OCI-LY1 (cell line): ENCODE measurements at regions not wholly inside any gene's neighbourhood (a gene's known extent, or its start where the extent isn't known, plus 50 kb on each side); places are given as distances from the start of the nearest gene placed in this dataset.
A peak's percentile ranks its signal among the peaks of the same experiment; 100 is the strongest.

Experiments
- H2AFZ ChIP-seq: fragments of 200-600 bp; sonication (generic), shearing (Covaris generic); 2 replicates; pipeline ENCODE4 v1.6.0; 2014; ENCODE audit warnings: antibody characterized with exemption, mild to moderate bottlenecking, low read length
- H3F3A ChIP-seq: fragments of 200-600 bp; sonication (generic), shearing (Covaris generic); 2 replicates; pipeline ENCODE4 v1.6.0; 2014; ENCODE audit warnings: mild to moderate bottlenecking, antibody characterized with exemption, low read length, moderate library complexity; ENCODE audit not compliant: insufficient read depth
- H3K27ac ChIP-seq: fragments of 200-600 bp; sonication (generic); 2 replicates; pipeline ENCODE4 v1.5.1; 2014; ENCODE audit warnings: low read length, mixed run types, mild to moderate bottlenecking, low read depth; ENCODE audit not compliant: poor library complexity, severe bottlenecking
- H3K27me3 ChIP-seq: fragments of 200-600 bp; sonication (generic); 2 replicates; pipeline ENCODE4 v1.6.0; 2014; ENCODE audit warnings: antibody characterized with exemption, mild to moderate bottlenecking, low read length, moderate library complexity; ENCODE audit not compliant: insufficient read depth
- H3K36me3 ChIP-seq: fragments of 200-600 bp; sonication (generic); 2 replicates; pipeline ENCODE4 v1.6.1; 2014; ENCODE audit warnings: mild to moderate bottlenecking, antibody characterized with exemption, low read length, moderate library complexity, mixed read lengths; ENCODE audit not compliant: insufficient read depth
- H3K4me1 ChIP-seq: fragments of 200-600 bp; sonication (generic); 2 replicates; pipeline ENCODE4 v1.5.1; 2014; ENCODE audit warnings: mild to moderate bottlenecking, low read length, moderate library complexity; ENCODE audit not compliant: insufficient read depth, severe bottlenecking
- H3K4me2 ChIP-seq: fragments of 200-600 bp; sonication (generic), shearing (Covaris generic); 2 replicates; pipeline ENCODE4 v1.6.1; 2014; ENCODE audit warnings: low read length
- H3K4me3 ChIP-seq: fragments of 200-600 bp; sonication (generic); 2 replicates; pipeline ENCODE4 v1.5.1; 2014; ENCODE audit warnings: low read length, low read depth, mild to moderate bottlenecking, mixed read lengths; ENCODE audit not compliant: poor library complexity, severe bottlenecking
- H3K79me2 ChIP-seq: fragments of 200-600 bp; shearing (Covaris generic); 2 replicates; pipeline ENCODE4 v1.6.1; 2016; ENCODE audit warnings: mixed run types, low read length, mixed read lengths; ENCODE audit not compliant: insufficient read depth
- H3K9ac ChIP-seq: fragments of 200-600 bp; sonication (generic), shearing (Covaris generic); 2 replicates; pipeline ENCODE4 v1.6.1; 2014; ENCODE audit warnings: mild to moderate bottlenecking, low read length, mixed read lengths
- H3K9me2 ChIP-seq: fragments of 200-600 bp; sonication (generic), shearing (Covaris generic); 2 replicates; pipeline ENCODE4 v1.6.1; 2014; ENCODE audit warnings: low read depth, mild to moderate bottlenecking, low read length, mixed read lengths
- H3K9me3 ChIP-seq: fragments of 200-600 bp; shearing (Covaris generic); 2 replicates; pipeline ENCODE4 v1.6.1; 2014; ENCODE audit warnings: low read length, mixed read lengths
- H4K20me1 ChIP-seq: fragments of 200-600 bp; sonication (generic), shearing (Covaris generic); 2 replicates; pipeline ENCODE4 v1.6.0; 2016; ENCODE audit warnings: mild to moderate bottlenecking, low read length; ENCODE audit not compliant: insufficient read depth
- EZH2 ChIP-seq: fragments of 200-600 bp; sonication (generic), shearing (Covaris generic); IDR thresholded peaks from 2 replicates; pipeline ENCODE4 v1.8.0; 2017; ENCODE audit warnings: borderline replicate concordance, mixed run types, mild to moderate bottlenecking, antibody characterized with exemption, low read length, moderate library complexity, mixed read lengths
- TF ChIP-seq, protein P1 (sequence below): fragments of 200-600 bp; sonication (generic), shearing (Covaris generic); IDR thresholded peaks from 2 replicates; pipeline ENCODE4 v1.5.1; 2017; ENCODE audit warnings: mild to moderate bottlenecking, antibody characterized with exemption, low read length, moderate library complexity, mixed read lengths

DNA sequence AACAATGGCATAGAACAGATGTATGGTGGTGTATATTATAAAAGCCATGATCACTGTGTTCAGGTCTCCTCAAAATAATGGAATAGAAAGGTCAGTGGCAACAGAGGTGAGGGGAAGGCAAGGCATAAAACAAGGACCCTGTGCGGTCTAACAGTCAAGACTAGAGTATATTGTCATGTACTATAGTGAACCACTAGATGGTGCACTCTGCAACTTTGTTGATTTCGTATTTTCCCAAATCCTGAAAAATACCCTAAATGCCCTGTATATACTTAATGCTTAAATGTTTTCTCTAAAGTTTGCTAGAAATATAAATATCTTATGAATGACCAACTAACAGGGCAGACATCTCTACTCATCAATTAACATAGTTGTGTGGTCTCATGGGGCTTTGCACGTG, 453.0 kb downstream of the PCDH11X start:
- Histone ChIP-seq H3K4me2 (no peak overlapping the region), H3F3A (no peaks in the 10 kb centered on the region), H3K79me2 (no peaks in the 10 kb centered on the region), H3K36me3 (no peaks in the 10 kb centered on the region), H3K9ac (no peak overlapping the region), H3K9me2 (no peaks in the 10 kb centered on the region), H3K4me1 (peaks cover 25% of the 10 kb centered on the region), H4K20me1 (no peaks in the 10 kb centered on the region), H2AFZ (no peak overlapping the region), H3K4me3 (no peak overlapping the region), H3K9me3 (no peaks in the 10 kb centered on the region), H3K27me3 (no peaks in the 10 kb centered on the region), H3K27ac (no peak overlapping the region)
- no peak for TF ChIP-seq EZH2
- TF ChIP-seq, protein P1, sequence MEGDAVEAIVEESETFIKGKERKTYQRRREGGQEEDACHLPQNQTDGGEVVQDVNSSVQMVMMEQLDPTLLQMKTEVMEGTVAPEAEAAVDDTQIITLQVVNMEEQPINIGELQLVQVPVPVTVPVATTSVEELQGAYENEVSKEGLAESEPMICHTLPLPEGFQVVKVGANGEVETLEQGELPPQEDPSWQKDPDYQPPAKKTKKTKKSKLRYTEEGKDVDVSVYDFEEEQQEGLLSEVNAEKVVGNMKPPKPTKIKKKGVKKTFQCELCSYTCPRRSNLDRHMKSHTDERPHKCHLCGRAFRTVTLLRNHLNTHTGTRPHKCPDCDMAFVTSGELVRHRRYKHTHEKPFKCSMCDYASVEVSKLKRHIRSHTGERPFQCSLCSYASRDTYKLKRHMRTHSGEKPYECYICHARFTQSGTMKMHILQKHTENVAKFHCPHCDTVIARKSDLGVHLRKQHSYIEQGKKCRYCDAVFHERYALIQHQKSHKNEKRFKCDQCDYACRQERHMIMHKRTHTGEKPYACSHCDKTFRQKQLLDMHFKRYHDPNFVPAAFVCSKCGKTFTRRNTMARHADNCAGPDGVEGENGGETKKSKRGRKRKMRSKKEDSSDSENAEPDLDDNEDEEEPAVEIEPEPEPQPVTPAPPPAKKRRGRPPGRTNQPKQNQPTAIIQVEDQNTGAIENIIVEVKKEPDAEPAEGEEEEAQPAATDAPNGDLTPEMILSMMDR: peak; percentile 30; the same call in 1 of the 2 replicates

DNA sequence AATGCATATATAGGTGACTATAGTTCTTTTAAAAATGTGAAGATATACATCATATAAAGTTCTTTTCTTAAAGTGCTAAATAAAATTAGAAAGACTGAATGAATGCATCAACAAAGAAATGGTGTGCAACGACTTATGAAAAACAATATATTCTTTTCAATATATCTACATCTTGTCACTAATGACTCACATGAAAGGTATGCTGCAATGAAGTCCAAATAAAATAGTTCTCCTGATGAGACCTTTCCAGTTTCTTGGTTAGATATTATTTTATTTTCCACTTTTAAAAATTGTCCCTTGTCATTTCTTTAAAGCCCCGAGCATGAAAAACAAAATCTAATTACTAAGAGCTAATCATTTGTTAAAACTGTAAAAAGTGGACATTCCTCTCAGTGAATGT, 462.1 kb downstream of the PCDH11X start:
- TF ChIP-seq EZH2: no peak
- TF ChIP-seq, protein P1: no peak

GRCh38 chrX:92247076-92247475, 467.9 kb downstream of the PCDH11X start:
- TF ChIP-seq, protein P1: no peak
- no peak for TF ChIP-seq EZH2
- Histone ChIP-seq H3K9ac (no peak overlapping the region), H4K20me1 (no peaks in the 10 kb centered on the region), H3K27ac (no peak overlapping the region), H2AFZ (0 out of 2 replicates have a peak overlapping the region, but pooled peaks have one; percentile 63), H3F3A (no peaks in the 10 kb centered on the region), H3K36me3 (no peaks in the 10 kb centered on the region), H3K79me2 (no peaks in the 10 kb centered on the region), H3K4me3 (no peak overlapping the region), H3K4me1 (no peaks in the 10 kb centered on the region), H3K9me2 (no peaks in the 10 kb centered on the region), H3K27me3 (no peaks in the 10 kb centered on the region), H3K9me3 (no peaks in the 10 kb centered on the region), H3K4me2 (no peak overlapping the region)

More for the DNA sequence above, 462.1 kb downstream of the PCDH11X start:
- H3K79me2 ChIP-seq: no peaks in the 10 kb centered on the region
- no peak overlapping the region for H3K9ac ChIP-seq
- H3K27ac ChIP-seq: no peak overlapping the region
- no peak overlapping the region; the same call in 1 of the 2 replicates for H3K4me2 ChIP-seq
- H3F3A ChIP-seq: no peaks in the 10 kb centered on the region
- no peaks in the 10 kb centered on the region for H3K36me3 ChIP-seq
- H2AFZ ChIP-seq: no peak overlapping the region
- no peaks in the 10 kb centered on the region for H3K27me3 ChIP-seq
- no peaks in the 10 kb centered on the region for H3K9me2 ChIP-seq
- no peaks in the 10 kb centered on the region for H4K20me1 ChIP-seq
- peaks cover 8% of the 10 kb centered on the region for H3K4me1 ChIP-seq
- no peak overlapping the region for H3K4me3 ChIP-seq
- no peaks in the 10 kb centered on the region for H3K9me3 ChIP-seq
